ENCODE measurements at regions not wholly inside any gene's neighbourhood (a gene's known extent, or its start where the extent isn't known, plus 50 kb on each side); places are given as distances from the start of the nearest gene placed in this dataset.

DNA sequence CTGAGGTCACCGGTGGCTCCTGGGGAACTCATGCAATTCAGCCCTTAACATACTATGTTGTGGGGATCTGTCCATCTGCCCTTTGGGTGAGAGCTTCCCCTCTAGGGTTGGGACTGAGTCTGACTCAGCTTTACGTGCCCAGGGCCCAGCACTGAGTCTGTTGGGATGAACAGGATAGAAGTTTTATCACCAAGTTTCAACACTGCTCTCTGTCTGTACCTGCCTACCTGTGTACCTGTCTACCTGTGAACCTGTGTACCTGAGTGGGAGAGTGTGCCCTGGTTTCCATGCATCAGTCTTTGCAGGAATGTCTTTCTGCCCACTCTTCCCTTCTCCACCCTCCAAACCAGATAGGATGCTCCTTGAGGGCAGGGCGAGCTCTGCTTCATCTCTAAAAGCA, 90.6 kb upstream of the POU3F1 start:
- TF ChIP-seq, protein P1, sequence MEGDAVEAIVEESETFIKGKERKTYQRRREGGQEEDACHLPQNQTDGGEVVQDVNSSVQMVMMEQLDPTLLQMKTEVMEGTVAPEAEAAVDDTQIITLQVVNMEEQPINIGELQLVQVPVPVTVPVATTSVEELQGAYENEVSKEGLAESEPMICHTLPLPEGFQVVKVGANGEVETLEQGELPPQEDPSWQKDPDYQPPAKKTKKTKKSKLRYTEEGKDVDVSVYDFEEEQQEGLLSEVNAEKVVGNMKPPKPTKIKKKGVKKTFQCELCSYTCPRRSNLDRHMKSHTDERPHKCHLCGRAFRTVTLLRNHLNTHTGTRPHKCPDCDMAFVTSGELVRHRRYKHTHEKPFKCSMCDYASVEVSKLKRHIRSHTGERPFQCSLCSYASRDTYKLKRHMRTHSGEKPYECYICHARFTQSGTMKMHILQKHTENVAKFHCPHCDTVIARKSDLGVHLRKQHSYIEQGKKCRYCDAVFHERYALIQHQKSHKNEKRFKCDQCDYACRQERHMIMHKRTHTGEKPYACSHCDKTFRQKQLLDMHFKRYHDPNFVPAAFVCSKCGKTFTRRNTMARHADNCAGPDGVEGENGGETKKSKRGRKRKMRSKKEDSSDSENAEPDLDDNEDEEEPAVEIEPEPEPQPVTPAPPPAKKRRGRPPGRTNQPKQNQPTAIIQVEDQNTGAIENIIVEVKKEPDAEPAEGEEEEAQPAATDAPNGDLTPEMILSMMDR (IDR thresholded peaks at IDR 0.05; ENCODE audit: low read depth, low read length, poor library complexity, severe bottlenecking) = no peak
- no peak for TF ChIP-seq EZH2phosphoT487 (IDR thresholded peaks at IDR 0.05; ENCODE audit: borderline replicate concordance, low read length)

Measured in DOHH2 (cell line).